Neural cell (in vitro differentiated cells): ENCODE measurements at regions not wholly inside any gene's neighbourhood (a gene's known extent, or its start where the extent isn't known, plus 50 kb on each side); places are given as distances from the start of the nearest gene placed in this dataset.

Source experiments
- H2AFZ ChIP-seq: fragments of 200-600, 300-800 bp; sonication (generic), shearing (Covaris generic); 2 replicates; pipeline ENCODE4 v1.6.0; 2014; ENCODE audit warnings: low read depth, mild to moderate bottlenecking, antibody characterized with exemption, low read length, moderate library complexity
- H3F3A ChIP-seq: fragments of 200-600 bp; shearing (Covaris generic); 2 replicates; pipeline ENCODE4 v1.6.1; 2016; ENCODE audit warnings: mild to moderate bottlenecking, moderate library complexity, mixed read lengths, antibody characterized with exemption, low read length; ENCODE audit not compliant: insufficient read depth, poor library complexity, severe bottlenecking
- H3K27ac ChIP-seq: fragments of 200-600, 300-800 bp; sonication (generic), shearing (Covaris generic); 2 replicates; pipeline ENCODE4 v1.5.1; 2014; ENCODE audit warnings: mild to moderate bottlenecking, low read length, moderate library complexity
- H3K27me3 ChIP-seq: fragments of 300-800, 200-600 bp; sonication (generic), shearing (Covaris generic); 2 replicates; pipeline ENCODE4 v1.6.0; 2014; ENCODE audit warnings: mild to moderate bottlenecking, low read depth, low read length, moderate library complexity; ENCODE audit not compliant: insufficient read depth
- H3K36me3 ChIP-seq: fragments of 300-800, 200-600 bp; sonication (generic), shearing (Covaris generic); 2 replicates; pipeline ENCODE4 v1.5.1; 2014; ENCODE audit warnings: mild to moderate bottlenecking, antibody characterized with exemption, low read length, moderate library complexity; ENCODE audit not compliant: insufficient read depth
- H3K4me2 ChIP-seq: fragments of 300-800, 200-600 bp; sonication (generic), shearing (Covaris generic); 2 replicates; pipeline ENCODE4 v1.6.0; 2014; ENCODE audit warnings: mild to moderate bottlenecking, low read length
- H3K4me3 ChIP-seq: fragments of 300-800, 200-600 bp; sonication (generic), shearing (Covaris generic); 2 replicates; pipeline ENCODE4 v1.5.1; 2014; ENCODE audit warnings: mild to moderate bottlenecking, low read length, moderate library complexity
- H3K79me2 ChIP-seq: fragments of 200-600 bp; shearing (Covaris generic); replicated peaks from 2 replicates; pipeline ENCODE4 v1.6.0; 2014; ENCODE audit warnings: mild to moderate bottlenecking, low read length, moderate library complexity; ENCODE audit not compliant: insufficient read depth
- H3K9ac ChIP-seq: fragments of 300-800, 200-600 bp; sonication (generic), shearing (Covaris generic); 2 replicates; pipeline ENCODE4 v1.6.1; 2016; ENCODE audit warnings: mild to moderate bottlenecking, low read length, mixed read lengths
- H3K9me2 ChIP-seq: fragments of 200-600 bp; shearing (Covaris generic); 2 replicates; pipeline ENCODE4 v1.6.1; 2016; ENCODE audit warnings: mild to moderate bottlenecking, low read length, mixed read lengths; ENCODE audit not compliant: insufficient read depth
- H3K9me3 ChIP-seq: fragments of 200-600, 300-800 bp; sonication (generic), shearing (Covaris generic); 2 replicates; pipeline ENCODE4 v1.6.1; 2016; ENCODE audit warnings: mild to moderate bottlenecking, mixed run types, low read length, moderate library complexity, mixed read lengths
- H4K20me1 ChIP-seq: fragments of 200-600 bp; shearing (Covaris generic); 2 replicates; pipeline ENCODE4 v1.6.1; 2016; ENCODE audit warnings: mild to moderate bottlenecking, mixed run types; ENCODE audit not compliant: insufficient read depth
- EP300 ChIP-seq: fragments of 450-650 bp; conservative IDR thresholded peaks from 2 replicates; pipeline ENCODE4 v1.6.1; 2014; ENCODE audit warnings: antibody characterized with exemption, mild to moderate bottlenecking, moderate library complexity; ENCODE audit not compliant: poor library complexity, severe bottlenecking
- EZH2 ChIP-seq: fragments of 200-600, 300-800 bp; shearing (Covaris generic), sonication (generic); IDR thresholded peaks from 2 replicates; pipeline ENCODE4 v1.6.1; 2014; ENCODE audit warnings: antibody characterized with exemption, low read length, borderline replicate concordance, mild to moderate bottlenecking; ENCODE audit not compliant: insufficient read depth, poor library complexity, severe bottlenecking
- MXI1 ChIP-seq: fragments of 450-650 bp; conservative IDR thresholded peaks from 2 replicates; pipeline ENCODE4 v1.6.1; 2014; ENCODE audit warnings: antibody characterized with exemption, mild to moderate bottlenecking; ENCODE audit not compliant: poor library complexity, severe bottlenecking
- POLR2AphosphoS5 ChIP-seq: IDR thresholded peaks from 2 replicates; pipeline ENCODE4 v1.6.1; 2012
- RAD21 ChIP-seq: fragments of 450-650 bp; conservative IDR thresholded peaks from 2 replicates; pipeline ENCODE4 v1.6.1; 2014; ENCODE audit warnings: antibody characterized with exemption, mild to moderate bottlenecking, moderate library complexity
- REST ChIP-seq: IDR thresholded peaks from 2 replicates; pipeline ENCODE4 v1.6.1; 2012; ENCODE audit warnings: borderline replicate concordance
- SMC3 ChIP-seq: fragments of 450-650 bp; conservative IDR thresholded peaks from 2 replicates; pipeline ENCODE4 v1.6.1; 2014; ENCODE audit warnings: antibody characterized with exemption, mild to moderate bottlenecking, moderate library complexity; ENCODE audit not compliant: poor library complexity
- TAF1 ChIP-seq: IDR thresholded peaks from 2 replicates; pipeline ENCODE4 v1.6.1; 2012; ENCODE audit warnings: low read depth
- TF ChIP-seq, protein P1 (sequence below): fragments of 450-650 bp; IDR thresholded peaks from 2 replicates; pipeline ENCODE4 v1.5.1; 2014; ENCODE audit warnings: antibody characterized with exemption, mild to moderate bottlenecking, moderate library complexity; ENCODE audit not compliant: poor library complexity, severe bottlenecking

DNA sequence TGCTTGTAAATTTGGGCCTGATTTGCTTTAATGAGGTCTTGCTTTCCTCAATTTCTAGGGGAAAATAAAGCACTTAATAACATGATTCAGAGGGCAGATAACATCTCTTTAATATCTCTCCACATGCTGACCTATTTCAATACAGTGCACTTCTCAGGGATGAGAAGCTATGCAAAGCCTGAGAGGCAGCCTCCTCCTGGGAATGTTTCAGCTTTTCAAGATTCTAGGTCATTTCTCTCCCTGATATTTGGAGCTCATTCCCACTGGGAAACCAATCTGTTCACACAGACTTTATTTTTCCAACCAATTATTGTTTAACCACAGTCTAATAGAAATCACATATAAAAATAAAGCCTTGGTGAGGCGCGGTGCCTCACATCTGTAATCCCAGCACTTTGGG lies 67.0 kb upstream of the LSAMP start:
- Histone ChIP-seq H3K9me3 (no peaks in the 10 kb centered on the region), H3K9me2 (no peaks in the 10 kb centered on the region), H3K9ac (no peak overlapping the region), H3F3A (no peaks in the 10 kb centered on the region), H3K36me3 (no peaks in the 10 kb centered on the region), H4K20me1 (no peaks in the 10 kb centered on the region), H3K4me3 (no peak overlapping the region), H3K27ac (no peak overlapping the region), H3K79me2 (no peaks in the 10 kb centered on the region), H3K4me2 (no peak overlapping the region), H2AFZ (no peak overlapping the region), H3K27me3 (no peaks in the 10 kb centered on the region)
- TF ChIP-seq, protein P1, sequence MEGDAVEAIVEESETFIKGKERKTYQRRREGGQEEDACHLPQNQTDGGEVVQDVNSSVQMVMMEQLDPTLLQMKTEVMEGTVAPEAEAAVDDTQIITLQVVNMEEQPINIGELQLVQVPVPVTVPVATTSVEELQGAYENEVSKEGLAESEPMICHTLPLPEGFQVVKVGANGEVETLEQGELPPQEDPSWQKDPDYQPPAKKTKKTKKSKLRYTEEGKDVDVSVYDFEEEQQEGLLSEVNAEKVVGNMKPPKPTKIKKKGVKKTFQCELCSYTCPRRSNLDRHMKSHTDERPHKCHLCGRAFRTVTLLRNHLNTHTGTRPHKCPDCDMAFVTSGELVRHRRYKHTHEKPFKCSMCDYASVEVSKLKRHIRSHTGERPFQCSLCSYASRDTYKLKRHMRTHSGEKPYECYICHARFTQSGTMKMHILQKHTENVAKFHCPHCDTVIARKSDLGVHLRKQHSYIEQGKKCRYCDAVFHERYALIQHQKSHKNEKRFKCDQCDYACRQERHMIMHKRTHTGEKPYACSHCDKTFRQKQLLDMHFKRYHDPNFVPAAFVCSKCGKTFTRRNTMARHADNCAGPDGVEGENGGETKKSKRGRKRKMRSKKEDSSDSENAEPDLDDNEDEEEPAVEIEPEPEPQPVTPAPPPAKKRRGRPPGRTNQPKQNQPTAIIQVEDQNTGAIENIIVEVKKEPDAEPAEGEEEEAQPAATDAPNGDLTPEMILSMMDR = no peak
- no peak for TF ChIP-seq SMC3
- no peak for TF ChIP-seq POLR2AphosphoS5
- TF ChIP-seq EZH2 = no peak
- no peak for TF ChIP-seq RAD21

DNA sequence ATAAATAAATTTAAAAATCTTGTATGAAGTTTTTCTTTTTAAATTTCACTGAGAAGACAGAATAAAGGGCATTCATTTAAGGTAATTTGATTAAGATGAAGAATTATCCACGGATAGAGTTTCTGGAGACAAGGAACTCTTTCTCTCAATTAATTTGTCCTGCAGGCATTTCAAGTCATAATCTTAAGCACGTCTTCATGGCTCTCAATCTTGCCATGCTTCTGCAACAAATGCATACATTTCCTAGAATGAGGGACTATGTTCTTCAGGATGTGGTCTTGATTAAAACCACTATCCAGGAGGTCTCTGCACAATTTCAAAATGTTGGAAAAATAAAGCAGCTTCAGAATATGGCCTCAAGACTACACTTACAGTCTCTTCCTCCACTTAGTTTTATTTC lies 67.6 kb upstream of the LSAMP start:
- H3F3A ChIP-seq = no peaks in the 10 kb centered on the region
- TF ChIP-seq, protein P1 = no peak
- TF ChIP-seq SMC3 (no peak), EZH2 (no peak), MXI1 (no peak), EP300 (no peak), RAD21 (no peak), TAF1 (no peak), REST (no peak), POLR2AphosphoS5 (no peak)
- H3K36me3 ChIP-seq = no peaks in the 10 kb centered on the region
- H2AFZ ChIP-seq = no peak overlapping the region
- no peaks in the 10 kb centered on the region for H3K27me3 ChIP-seq
- no peak overlapping the region for H3K27ac ChIP-seq
- H3K4me2 ChIP-seq = no peak overlapping the region
- H3K9ac ChIP-seq = no peak overlapping the region
- no peaks in the 10 kb centered on the region for H4K20me1 ChIP-seq
- H3K9me3 ChIP-seq = no peaks in the 10 kb centered on the region
- no peaks in the 10 kb centered on the region for H3K9me2 ChIP-seq
- no peak overlapping the region for H3K4me3 ChIP-seq
- no peaks in the 10 kb centered on the region for H3K79me2 ChIP-seq
